ENCODE measurements at regions not wholly inside any gene's neighbourhood (a gene's known extent, or its start where the extent isn't known, plus 50 kb on each side); places are given as distances from the start of the nearest gene placed in this dataset.
"Not testable (repeated sequence)": the region's sequence is repeated elsewhere in the genome, so short reads cannot be mapped to it uniquely, and the experiment has no call there.

GRCh38 chr3:78337801-78338211 lies 1297.9 kb downstream of the ROBO2 start:
- H3K27me3 ChIP-seq (ENCODE audit: insufficient read depth, low read length) = no peaks in the 10 kb centered on the region
- no peak overlapping the region for H3K4me2 ChIP-seq (ENCODE audit: insufficient read depth, low read length)
- H3K4me3 ChIP-seq (ENCODE audit: insufficient read depth, low read length) = no peak overlapping the region
- TF ChIP-seq CTCF (IDR thresholded peaks at IDR 0.05; ENCODE audit: extremely low read depth, low read depth, low read length) = no peak
- no peak for DNase-seq (ENCODE audit: insufficient read length, low spot score, missing footprints)
- H3K27ac ChIP-seq (ENCODE audit: low read depth, low read length) = no peak overlapping the region
- no peaks in the 10 kb centered on the region for H4K20me1 ChIP-seq (ENCODE audit: insufficient read depth, low read length)
- H2AFZ ChIP-seq (ENCODE audit: low read length) = no peak overlapping the region
- H3K36me3 ChIP-seq (ENCODE audit: insufficient read depth, low read length) = no peaks in the 10 kb centered on the region
- H3K4me1 ChIP-seq (ENCODE audit: insufficient read depth, low read length) = no peaks in the 10 kb centered on the region
- H3K9me3 ChIP-seq (ENCODE audit: low read depth, low read length) = no peaks in the 10 kb centered on the region
- H3K79me2 ChIP-seq (ENCODE audit: insufficient read depth, low read length) = no peaks in the 10 kb centered on the region

GRCh38 chr3:78338405-78338804 lies 1298.5 kb downstream of the ROBO2 start:
- TF ChIP-seq CTCF (IDR thresholded peaks at IDR 0.05; ENCODE audit: extremely low read depth, low read depth, low read length) = no peak
- Histone ChIP-seq H3K4me1 (ENCODE audit: insufficient read depth, low read length) (no peaks in the 10 kb centered on the region), H2AFZ (ENCODE audit: low read length) (no peak overlapping the region), H3K4me2 (ENCODE audit: insufficient read depth, low read length) (no peak overlapping the region), H4K20me1 (ENCODE audit: insufficient read depth, low read length) (no peaks in the 10 kb centered on the region), H3K27ac (ENCODE audit: low read depth, low read length) (no peak overlapping the region), H3K36me3 (ENCODE audit: insufficient read depth, low read length) (no peaks in the 10 kb centered on the region), H3K4me3 (ENCODE audit: insufficient read depth, low read length) (no peak overlapping the region), H3K79me2 (ENCODE audit: insufficient read depth, low read length) (no peaks in the 10 kb centered on the region), H3K9me3 (ENCODE audit: low read depth, low read length) (no peaks in the 10 kb centered on the region), H3K27me3 (ENCODE audit: insufficient read depth, low read length) (no peaks in the 10 kb centered on the region)
- DNase-seq (ENCODE audit: insufficient read length, low spot score, missing footprints) = no peak

GRCh38 chr3:78343221-78343620 lies 1303.3 kb downstream of the ROBO2 start:
- Histone ChIP-seq H4K20me1 (ENCODE audit: insufficient read depth, low read length) (no peaks in the 10 kb centered on the region), H3K9me3 (ENCODE audit: low read depth, low read length) (no peaks in the 10 kb centered on the region)

GRCh38 chr3:78344267-78344666 lies 1304.4 kb downstream of the ROBO2 start:
- not testable (repeated sequence) for H3K36me3 ChIP-seq (ENCODE audit: insufficient read depth, low read length); H3K27me3 ChIP-seq (ENCODE audit: insufficient read depth, low read length); H3K27ac ChIP-seq (ENCODE audit: low read depth, low read length); H4K20me1 ChIP-seq (ENCODE audit: insufficient read depth, low read length); H3K9me3 ChIP-seq (ENCODE audit: low read depth, low read length); H2AFZ ChIP-seq (ENCODE audit: low read length); H3K4me1 ChIP-seq (ENCODE audit: insufficient read depth, low read length); H3K4me2 ChIP-seq (ENCODE audit: insufficient read depth, low read length); H3K79me2 ChIP-seq (ENCODE audit: insufficient read depth, low read length); DNase-seq (ENCODE audit: insufficient read length, low spot score, missing footprints); H3K4me3 ChIP-seq (ENCODE audit: insufficient read depth, low read length)

More at GRCh38 chr3:78343221-78343620, 1303.3 kb downstream of the ROBO2 start:
- Histone ChIP-seq H3K4me2 (ENCODE audit: insufficient read depth, low read length) (no peak overlapping the region), H3K4me1 (ENCODE audit: insufficient read depth, low read length) (no peaks in the 10 kb centered on the region), H3K36me3 (ENCODE audit: insufficient read depth, low read length) (no peaks in the 10 kb centered on the region), H3K27ac (ENCODE audit: low read depth, low read length) (no peak overlapping the region), H3K27me3 (ENCODE audit: insufficient read depth, low read length) (no peaks in the 10 kb centered on the region), H3K79me2 (ENCODE audit: insufficient read depth, low read length) (no peaks in the 10 kb centered on the region), H3K4me3 (ENCODE audit: insufficient read depth, low read length) (no peak overlapping the region), H2AFZ (ENCODE audit: low read length) (no peak overlapping the region)
- TF ChIP-seq CTCF (IDR thresholded peaks at IDR 0.05; ENCODE audit: extremely low read depth, low read depth, low read length) = no peak
- DNase-seq (ENCODE audit: insufficient read length, low spot score, missing footprints) = no peak

Measured in osteoblast (primary cell).